K562 (cell line): ENCODE measurements at regions not wholly inside any gene's neighbourhood (a gene's known extent, or its start where the extent isn't known, plus 50 kb on each side); places are given as distances from the start of the nearest gene placed in this dataset.

Source experiments
- ATAC-seq: fragments of 200-7000 bp; cut with Tn5 transposase; 3 replicates; pipeline ENCODE4 v1.9.1; 2020; ENCODE audit warnings: moderate library complexity
- BruUV-seq: library from RNA; stranded (reverse); fragments of 400-500 nt; replicated peaks from 2 replicates; lab custom pipeline; 2021; lab: Mats Ljungman, UMichigan
- CTCF ChIA-PET: fragments of 300-600 bp; formaldehyde crosslinking; extraction: SDS; loops from one replicate; lab custom pipeline; 2021; ENCODE audit warnings: low intra/inter-chr PET ratio; lab: Yijun Ruan, JAX
- POLR2A ChIA-PET: fragments of 300-600, 350-650 bp; sonication (Branson Sonifier 250); formaldehyde crosslinking; extraction: SDS; loops from one replicate; lab custom pipeline; 2021; ENCODE audit warnings: antibody characterized with exemption, inconsistent platforms; lab: Yijun Ruan, JAX
- DNase-seq, 4 experiments: peaks; one replicate each; pipeline versions ENCODE4 v3.0.0 to v3.0.0-alpha.2; 2011 to 2018; ENCODE audit warnings: low spot score in 3 of 4, mixed read lengths in 3 of 4; ENCODE audit errors: extremely low read depth in 1 of 4
- FAIRE-seq: peaks from 2 replicates; lab custom pipeline; 2011; peaks lifted over from hg19 to GRCh38; lab: Jason Lieb, UNC
- H2AFZ ChIP-seq: 2 replicates; pipeline ENCODE4 v1.6.0; 2011; ENCODE audit warnings: low read depth, low read length, control low read depth, inconsistent platforms
- H3K27ac ChIP-seq: fragments of 200-600 bp; 3 replicates; pipeline ENCODE4 v1.8.0; 2011; ENCODE audit warnings: low read depth, mild to moderate bottlenecking, control low read depth, inconsistent platforms, low read length, moderate library complexity, mixed read lengths; ENCODE audit errors: extremely low read depth
- H3K27me3 ChIP-seq, 2 experiments: fragments of 300-600 bp in 1 of 2; 2 replicates in 1 of 2; 3 replicates in 1 of 2; pipeline versions ENCODE4 v1.6.0 to v1.8.0; 2011; ENCODE audit warnings: inconsistent platforms in 2 of 2, low read length in 2 of 2, mild to moderate bottlenecking in 1 of 2, mixed read lengths in 1 of 2, moderate library complexity in 1 of 2; ENCODE audit not compliant: control insufficient read depth in 2 of 2, insufficient read depth in 2 of 2
- H3K36me3 ChIP-seq: fragments of 300-600 bp; 3 replicates; pipeline ENCODE4 v1.8.0; 2011; ENCODE audit warnings: mild to moderate bottlenecking, low read length, inconsistent platforms; ENCODE audit not compliant: control insufficient read depth, insufficient read depth
- H3K4me1 ChIP-seq, 2 experiments: fragments of 200-600 bp in 1 of 2; replicated peaks in 1 of 2; 2 replicates in 1 of 2; 3 replicates in 1 of 2; pipeline versions ENCODE4 v1.5.1 to v1.8.0; 2011; ENCODE audit warnings: inconsistent platforms in 2 of 2, low read length in 2 of 2, mild to moderate bottlenecking in 1 of 2, mixed read lengths in 1 of 2, moderate library complexity in 1 of 2; ENCODE audit not compliant: control insufficient read depth in 2 of 2, insufficient read depth in 2 of 2
- H3K4me2 ChIP-seq: 2 replicates; pipeline ENCODE4 v1.6.1; 2011; ENCODE audit warnings: low read length, control low read depth, inconsistent platforms, mixed read lengths; ENCODE audit not compliant: insufficient read depth
- H3K4me3 ChIP-seq: fragments of 200-600 bp; sonication (generic), shearing (Covaris generic); 2 replicates; pipeline ENCODE4 v1.5.1; 2016; ENCODE audit warnings: control low read depth, inconsistent platforms
- H3K79me2 ChIP-seq: fragments of 200-600 bp; 3 replicates; pipeline ENCODE4 v1.8.0; 2011; ENCODE audit warnings: low read length, inconsistent platforms; ENCODE audit not compliant: control insufficient read depth, insufficient read depth
- H3K9ac ChIP-seq, 2 experiments: 2 replicates each; pipeline versions ENCODE4 v1.6.0 to v1.6.1; 2011; ENCODE audit warnings: low read depth in 2 of 2, low read length in 2 of 2, control low read depth in 1 of 2, inconsistent platforms in 1 of 2, mild to moderate bottlenecking in 1 of 2, mixed read lengths in 1 of 2; ENCODE audit not compliant: insufficient read depth in 1 of 2
- H3K9me1 ChIP-seq: one replicate; pipeline ENCODE4 v1.6.0; 2011; ENCODE audit warnings: inconsistent platforms, mild to moderate bottlenecking, low read length, moderate library complexity; ENCODE audit not compliant: control insufficient read depth, insufficient read depth
- H3K9me3 ChIP-seq: replicated peaks from 2 replicates; pipeline ENCODE4 v1.5.1; 2011; ENCODE audit warnings: low read depth, low read length, inconsistent platforms; ENCODE audit not compliant: control insufficient read depth, insufficient read depth
- H4K20me1 ChIP-seq: replicated peaks from 2 replicates; pipeline ENCODE4 v1.6.1; 2011; ENCODE audit warnings: low read length, inconsistent platforms, mixed read lengths; ENCODE audit not compliant: control insufficient read depth, insufficient read depth
- CHD4 ChIP-seq: fragments of 200-600 bp; sonication (generic); IDR thresholded peaks from 3 replicates; pipeline ENCODE4 v1.6.1; 2012; ENCODE audit warnings: low read depth, mild to moderate bottlenecking, mixed read lengths, low read length, inconsistent platforms; ENCODE audit not compliant: insufficient read depth, insufficient replicate concordance, poor library complexity, severe bottlenecking
- E2F4 ChIP-seq: sonication (generic); formaldehyde crosslinking; IDR thresholded peaks from 2 replicates; pipeline ENCODE4 v1.8.0; 2022; ENCODE audit warnings: mild to moderate bottlenecking, low read depth, missing genetic modification reagents
- PKNOX1 ChIP-seq: fragments of 450-650 bp; IDR thresholded peaks from 2 replicates; pipeline ENCODE4 v1.6.1; 2016
- POLR2H ChIP-seq: IDR thresholded peaks from 2 replicates; pipeline ENCODE4 v1.6.1; 2016; ENCODE audit warnings: missing genetic modification characterization, low read depth, mild to moderate bottlenecking, control low read depth, missing compliant biosample characterization, moderate library complexity
- PRDM10 ChIP-seq: fragments of 450-650 bp; IDR thresholded peaks from 2 replicates; pipeline ENCODE4 v1.6.1; 2018; ENCODE audit not compliant: partially characterized antibody
- RBM17 ChIP-seq: fragments of 200-400 bp; formaldehyde crosslinking; IDR thresholded peaks from 2 replicates; pipeline ENCODE4 v1.6.1; 2017; ENCODE audit warnings: low read depth, mild to moderate bottlenecking, low read length, borderline replicate concordance
- TFAM ChIP-seq: fragments of 250-450 bp; sonication (Bioruptor Pico); conservative IDR thresholded peaks from 2 replicates; pipeline ENCODE4 v1.5.0; 2021; ENCODE audit warnings: mild to moderate bottlenecking, moderate library complexity
- ZKSCAN1 ChIP-seq: fragments of 150-350 bp; IDR thresholded peaks from 2 replicates; pipeline ENCODE4 v1.6.1; 2016; ENCODE audit warnings: low read depth, low read length
- ZNF121 ChIP-seq: sonication (generic); formaldehyde crosslinking; conservative IDR thresholded peaks from 2 replicates; pipeline ENCODE4 v1.8.0; 2022; ENCODE audit warnings: missing genetic modification reagents
- ZNF398 ChIP-seq: fragments of 250-450 bp; sonication (Bioruptor Pico); IDR thresholded peaks from 2 replicates; pipeline ENCODE4 v1.8.0; 2021; ENCODE audit warnings: moderate library complexity, mild to moderate bottlenecking, inconsistent platforms
- ZNF507 ChIP-seq: conservative IDR thresholded peaks from 2 replicates; pipeline ENCODE4 v1.6.1; 2017; ENCODE audit warnings: missing genetic modification characterization, missing compliant biosample characterization
- ZNF717 ChIP-seq: fragments of 250-450 bp; sonication (Bioruptor Pico); IDR thresholded peaks from 2 replicates; pipeline ENCODE4 v1.5.0; 2021
- ZNF780A ChIP-seq: fragments of 250-450 bp; sonication (Bioruptor Pico); IDR thresholded peaks from 2 replicates; pipeline ENCODE4 v1.5.0; 2021; ENCODE audit warnings: mild to moderate bottlenecking
- ZSCAN29 ChIP-seq: fragments of 450-650 bp; IDR thresholded peaks from 2 replicates; pipeline ENCODE4 v1.6.1; 2017
- WGBS: fragments of 100-300 bp; shearing (Covaris generic); methylation state at CpG from one replicate; pipeline ENCODE4 v1.1.6; 2016; ENCODE audit warnings: low coverage, mixed read lengths; ENCODE audit not compliant: insufficient coverage; ENCODE audit errors: missing lambda C conversion rate; 5-methylcytosine and 5-hydroxymethylcytosine counted together
- in situ Hi-C: fragments of 300-500 bp; cut with MboI; formaldehyde crosslinking; loops from 4 replicates; pipeline ENCODE4 v1.15.0; 2018; ENCODE audit warnings: inconsistent platforms, mixed read lengths
- intact Hi-C: fragments of 100-400 bp; cut with micrococcal nuclease; formaldehyde crosslinking; loops from 2 replicates; pipeline ENCODE4 v1.14.2; 2022

- TF ChIP-seq PKNOX1 (no peak), RBM17 (no peak), ZSCAN29 (no peak), ZNF121 (CRISPR knock-in tag) (no peak), CHD4 (no peak)
Measured at GRCh38 chr3:14346191-14346590, 56.2 kb upstream of the SLC6A6 start (continued).

- H3K27me3 ChIP-seq: no peaks in the 10 kb centered on the region; a peak in 1 of 5 replicates
- peaks cover 6 to 15% of the 10 kb centered on the region in 2 experiments for H3K4me1 ChIP-seq
- H3K4me2 ChIP-seq: no peak overlapping the region
- CTCF ChIA-PET: no interaction called here
- in situ Hi-C loops (no loop called here), intact Hi-C loops (no loop called here)
- H3K27ac ChIP-seq: no peak overlapping the region
- 21% methylated on average over 4 of the region's 4 CpGs for WGBS
- POLR2A ChIA-PET: interaction anchor here (0.9 to 1.0 kb wide), 2 partner anchors 24 to 36 kb away, joined by 3 to 4 read pairs; no protein-coding TSS in a partner anchor
- H2AFZ ChIP-seq: peak overlapping the region; percentile 62; the same call in 1 of the 2 replicates
- no peak overlapping the region for H3K4me3 ChIP-seq
- no peaks in the 10 kb centered on the region for H3K9me1 ChIP-seq
- FAIRE-seq: no peak
- no peak for ATAC-seq
- H3K9ac ChIP-seq: peak overlapping the region in 1 of 2 experiments; percentile 47; a peak in 2 of 4 replicates
- no peaks in the 10 kb centered on the region for H3K79me2 ChIP-seq
- BruUV-seq: no TSS peak
- H4K20me1 ChIP-seq: no peaks in the 10 kb centered on the region
- DNase-seq: no peak
- no peaks in the 10 kb centered on the region for H3K9me3 ChIP-seq
- H3K36me3 ChIP-seq: no peaks in the 10 kb centered on the region
- TF ChIP-seq POLR2H (tag) (no peak), ZNF717 (CRISPR knock-in tag) (no peak), ZNF398 (CRISPR knock-in tag) (no peak), ZNF507 (tag) (no peak), PRDM10 (no peak), E2F4 (CRISPR knock-in tag) (no peak), ZKSCAN1 (no peak), ZNF780A (no peak), TFAM (CRISPR knock-in tag) (no peak)
Measured at GRCh38 chr3:14346642-14347041, 55.8 kb upstream of the SLC6A6 start.
